ENCODE measurements at regions not wholly inside any gene's neighbourhood (a gene's known extent, or its start where the extent isn't known, plus 50 kb on each side); places are given as distances from the start of the nearest gene placed in this dataset.

GRCh38 chr11:71138737-71139425 lies 113.5 kb downstream of the SHANK2 start:
- TF ChIP-seq EZH2 (IDR thresholded peaks at IDR 0.05; ENCODE audit: low read depth, unreplicated experiment) = no peak
- no peak for TF ChIP-seq POLR2AphosphoS5 (IDR thresholded peaks at IDR 0.05; ENCODE audit: low read depth)
- TF ChIP-seq CTCF (conservative IDR thresholded peaks at IDR 0.05; ENCODE audit: low read depth in 2 of 2) = no peak
- no peak for TF ChIP-seq EZH2phosphoT487 (IDR thresholded peaks at IDR 0.05; ENCODE audit: unreplicated experiment)
- TF ChIP-seq NANOG (IDR thresholded peaks at IDR 0.05; ENCODE audit: borderline replicate concordance) = no peak
